Ishikawa (cell line): ENCODE measurements at regions not wholly inside any gene's neighbourhood (a gene's known extent, or its start where the extent isn't known, plus 50 kb on each side); places are given as distances from the start of the nearest gene placed in this dataset.

Experiments
- CEBPB ChIP-seq: IDR thresholded peaks from 2 replicates; pipeline ENCODE4 v1.6.1; 2012
- MAX ChIP-seq: IDR thresholded peaks from 2 replicates; pipeline ENCODE4 v1.6.1; 2012
- REST ChIP-seq: IDR thresholded peaks from 2 replicates; pipeline ENCODE4 v1.6.1; 2012; ENCODE audit warnings: low read depth, mild to moderate bottlenecking

DNA sequence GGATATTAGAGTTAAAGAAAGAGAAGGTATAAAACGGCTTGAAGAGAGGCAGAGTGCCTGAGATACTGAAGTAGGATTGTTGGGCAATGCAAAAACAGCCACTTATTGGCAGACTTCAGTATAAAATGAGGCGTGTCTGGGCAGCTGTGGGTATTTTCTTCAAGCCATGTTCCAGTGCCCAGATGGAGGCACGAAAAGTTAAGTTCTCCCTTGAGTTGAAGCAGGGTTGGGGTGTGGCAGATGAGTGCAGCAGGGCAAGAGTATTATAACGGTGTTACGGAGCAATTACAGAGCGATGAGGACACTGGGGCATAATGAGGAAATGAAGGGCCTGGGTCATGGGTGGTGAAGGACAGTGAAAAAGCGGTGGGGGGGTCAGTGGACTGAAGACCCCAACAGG is 73.7 kb upstream of the CREB3L1 start:
- TF ChIP-seq REST (no peak), MAX (no peak), CEBPB (no peak)
